ENCODE measurements at regions not wholly inside any gene's neighbourhood (a gene's known extent, or its start where the extent isn't known, plus 50 kb on each side); places are given as distances from the start of the nearest gene placed in this dataset.
A peak's percentile ranks its signal among the peaks of the same experiment; 100 is the strongest.

GRCh38 chr4:117311215-117311614, 225.8 kb upstream of the TRAM1L1 start:
- Histone ChIP-seq H3K27me3 (ENCODE audit: control insufficient read depth, insufficient read depth, low read length) (no peaks in the 10 kb centered on the region), H3K27ac (ENCODE audit: low read depth, low read length) (no peak overlapping the region), H3K4me3 (ENCODE audit: low read depth, low read length) (no peak overlapping the region), H3K9me3 (ENCODE audit: control insufficient read depth, insufficient read depth, low read length) (no peaks in the 10 kb centered on the region)
- DNase-seq (ENCODE audit: low read depth, low spot score) = no peak
- CTCF ChIA-PET = no interaction called here
- TF ChIP-seq, protein P1, sequence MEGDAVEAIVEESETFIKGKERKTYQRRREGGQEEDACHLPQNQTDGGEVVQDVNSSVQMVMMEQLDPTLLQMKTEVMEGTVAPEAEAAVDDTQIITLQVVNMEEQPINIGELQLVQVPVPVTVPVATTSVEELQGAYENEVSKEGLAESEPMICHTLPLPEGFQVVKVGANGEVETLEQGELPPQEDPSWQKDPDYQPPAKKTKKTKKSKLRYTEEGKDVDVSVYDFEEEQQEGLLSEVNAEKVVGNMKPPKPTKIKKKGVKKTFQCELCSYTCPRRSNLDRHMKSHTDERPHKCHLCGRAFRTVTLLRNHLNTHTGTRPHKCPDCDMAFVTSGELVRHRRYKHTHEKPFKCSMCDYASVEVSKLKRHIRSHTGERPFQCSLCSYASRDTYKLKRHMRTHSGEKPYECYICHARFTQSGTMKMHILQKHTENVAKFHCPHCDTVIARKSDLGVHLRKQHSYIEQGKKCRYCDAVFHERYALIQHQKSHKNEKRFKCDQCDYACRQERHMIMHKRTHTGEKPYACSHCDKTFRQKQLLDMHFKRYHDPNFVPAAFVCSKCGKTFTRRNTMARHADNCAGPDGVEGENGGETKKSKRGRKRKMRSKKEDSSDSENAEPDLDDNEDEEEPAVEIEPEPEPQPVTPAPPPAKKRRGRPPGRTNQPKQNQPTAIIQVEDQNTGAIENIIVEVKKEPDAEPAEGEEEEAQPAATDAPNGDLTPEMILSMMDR (IDR thresholded peaks at IDR 0.05; ENCODE audit: low read depth, low read length) = no peak
- POLR2A ChIA-PET = no interaction called here

DNA sequence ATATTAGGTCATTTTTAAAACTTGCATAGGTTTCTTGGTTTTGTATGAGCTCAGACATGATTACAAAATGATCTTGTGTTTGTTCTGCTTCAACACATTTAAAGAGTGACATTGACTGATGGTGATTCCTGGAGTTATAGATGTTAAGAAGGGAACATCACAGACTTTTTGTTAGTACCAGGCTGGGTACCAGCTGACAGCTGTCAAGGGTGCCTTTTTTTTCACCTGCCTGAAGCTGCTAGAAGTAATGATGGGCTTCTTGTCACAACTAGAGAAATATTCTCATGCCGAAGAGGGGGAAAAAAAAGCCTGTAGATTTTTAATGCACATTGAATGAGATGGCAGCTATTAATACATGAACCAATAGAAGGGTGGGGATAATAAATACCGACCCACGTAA, 226.6 kb upstream of the TRAM1L1 start:
- H3K27ac ChIP-seq (ENCODE audit: low read depth, low read length) = no peak overlapping the region
- POLR2A ChIA-PET = no interaction called here
- no peaks in the 10 kb centered on the region for H3K27me3 ChIP-seq (ENCODE audit: control insufficient read depth, insufficient read depth, low read length)
- no peak for DNase-seq (ENCODE audit: low read depth, low spot score)
- TF ChIP-seq, protein P1 (IDR thresholded peaks at IDR 0.05; ENCODE audit: low read depth, low read length) = no peak
- H3K9me3 ChIP-seq (ENCODE audit: control insufficient read depth, insufficient read depth, low read length) = no peaks in the 10 kb centered on the region
- CTCF ChIA-PET = no interaction called here
- no peak overlapping the region for H3K4me3 ChIP-seq (ENCODE audit: low read depth, low read length)

DNA sequence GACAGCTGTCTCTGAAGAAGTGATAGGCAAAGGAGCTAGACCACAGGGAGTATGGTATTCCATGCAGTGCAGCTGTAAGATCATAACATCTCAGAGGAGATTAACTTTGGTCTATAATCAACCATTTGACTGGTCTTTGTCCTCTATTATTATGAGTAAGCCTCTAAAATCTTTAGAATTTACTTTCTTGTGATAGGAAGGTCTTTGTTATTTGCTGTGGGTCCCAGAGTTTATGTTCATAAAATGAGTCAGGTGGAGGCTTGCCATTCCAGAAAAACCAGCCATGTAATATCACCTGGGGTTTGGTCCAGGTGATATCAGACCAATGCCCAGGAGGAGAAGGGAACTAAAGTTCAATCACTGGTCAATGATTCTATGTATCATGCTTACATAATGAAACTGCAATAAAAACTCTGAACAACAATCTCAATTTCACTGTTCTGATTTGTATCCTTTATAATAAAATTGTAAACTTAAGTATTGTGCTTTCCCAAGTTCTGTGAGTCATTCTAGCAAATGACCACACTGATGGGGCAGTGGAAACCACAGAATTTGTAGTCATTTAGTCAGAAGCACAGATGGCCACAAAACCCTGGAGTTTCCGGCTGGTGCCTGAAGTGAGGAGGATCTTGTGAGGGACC, 239.6 kb upstream of the TRAM1L1 start:
- H3K27me3 ChIP-seq (ENCODE audit: control insufficient read depth, insufficient read depth, low read length) = no peaks in the 10 kb centered on the region
- POLR2A ChIA-PET = no interaction called here
- H3K9me3 ChIP-seq (ENCODE audit: control insufficient read depth, insufficient read depth, low read length) = no peaks in the 10 kb centered on the region
- TF ChIP-seq, protein P1 (IDR thresholded peaks at IDR 0.05; ENCODE audit: low read depth, low read length) = no peak
- peak; percentile 74 for DNase-seq (ENCODE audit: low read depth, low spot score)
- H3K4me3 ChIP-seq (ENCODE audit: low read depth, low read length) = no peak overlapping the region
- CTCF ChIA-PET = no interaction called here
- H3K27ac ChIP-seq (ENCODE audit: low read depth, low read length) = peak overlapping the region; percentile 67

DNA sequence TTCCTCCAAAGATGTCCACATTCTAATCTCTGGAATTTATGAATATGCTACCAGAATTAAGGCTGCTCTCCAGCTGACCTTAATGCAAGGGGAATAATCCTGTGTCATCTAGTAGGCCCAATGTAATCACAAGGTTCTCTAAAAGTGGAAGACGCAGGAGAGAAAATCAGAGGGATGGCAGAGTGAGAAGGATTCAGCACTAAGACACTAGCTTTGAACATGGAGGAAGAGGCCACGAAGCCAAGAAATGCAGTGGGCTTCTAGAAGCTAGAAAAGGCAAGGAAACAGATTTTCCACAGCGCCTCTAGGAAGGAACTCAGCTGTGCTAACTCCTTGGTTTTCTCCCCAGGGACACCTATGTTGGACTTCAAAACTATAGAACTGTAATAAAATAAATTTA, 240.7 kb upstream of the TRAM1L1 start:
- DNase-seq (ENCODE audit: low read depth, low spot score) = no peak
- Histone ChIP-seq H3K27ac (ENCODE audit: low read depth, low read length) (no peak overlapping the region), H3K4me3 (ENCODE audit: low read depth, low read length) (no peak overlapping the region), H3K9me3 (ENCODE audit: control insufficient read depth, insufficient read depth, low read length) (no peaks in the 10 kb centered on the region), H3K27me3 (ENCODE audit: control insufficient read depth, insufficient read depth, low read length) (no peaks in the 10 kb centered on the region)
- TF ChIP-seq, protein P1 (IDR thresholded peaks at IDR 0.05; ENCODE audit: low read depth, low read length) = no peak
- POLR2A ChIA-PET = no interaction called here
- CTCF ChIA-PET = interaction anchor here (0.6 kb wide), 1 partner anchor 93 kb away, joined by 3 read pairs; no protein-coding TSS in a partner anchor

DNA sequence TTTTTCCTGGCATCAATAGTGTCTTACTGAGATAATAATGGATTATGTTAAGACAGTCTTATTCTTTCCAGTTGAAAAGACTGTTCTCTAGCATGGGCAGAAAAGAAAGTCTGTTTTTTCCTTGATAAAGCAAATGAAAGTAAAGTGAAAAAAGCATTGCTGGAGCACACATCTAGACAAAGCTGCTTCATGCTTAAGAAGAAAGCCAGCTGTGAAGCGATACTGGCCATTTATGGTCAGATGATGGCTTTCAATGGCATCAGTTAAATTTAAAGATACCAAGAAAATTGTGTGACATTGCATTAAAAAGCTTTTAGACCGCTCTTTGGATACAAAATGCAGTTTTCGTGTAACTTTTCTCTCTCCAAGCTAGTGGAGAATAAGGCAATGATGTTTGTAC, 242.1 kb upstream of the TRAM1L1 start:
- DNase-seq (ENCODE audit: low read depth, low spot score) = no peak

More for the DNA sequence above, 242.1 kb upstream of the TRAM1L1 start:
- Histone ChIP-seq H3K27ac (ENCODE audit: low read depth, low read length) (no peak overlapping the region), H3K4me3 (ENCODE audit: low read depth, low read length) (peak overlapping the region; percentile 5; the same call in 1 of the 2 replicates), H3K27me3 (ENCODE audit: control insufficient read depth, insufficient read depth, low read length) (no peaks in the 10 kb centered on the region), H3K9me3 (ENCODE audit: control insufficient read depth, insufficient read depth, low read length) (no peaks in the 10 kb centered on the region)
- ChIA-PET CTCF (no interaction called here), POLR2A (no interaction called here)
- TF ChIP-seq, protein P1 (IDR thresholded peaks at IDR 0.05; ENCODE audit: low read depth, low read length) = no peak
